ENCODE measurements at regions not wholly inside any gene's neighbourhood (a gene's known extent, or its start where the extent isn't known, plus 50 kb on each side); places are given as distances from the start of the nearest gene placed in this dataset.

DNA sequence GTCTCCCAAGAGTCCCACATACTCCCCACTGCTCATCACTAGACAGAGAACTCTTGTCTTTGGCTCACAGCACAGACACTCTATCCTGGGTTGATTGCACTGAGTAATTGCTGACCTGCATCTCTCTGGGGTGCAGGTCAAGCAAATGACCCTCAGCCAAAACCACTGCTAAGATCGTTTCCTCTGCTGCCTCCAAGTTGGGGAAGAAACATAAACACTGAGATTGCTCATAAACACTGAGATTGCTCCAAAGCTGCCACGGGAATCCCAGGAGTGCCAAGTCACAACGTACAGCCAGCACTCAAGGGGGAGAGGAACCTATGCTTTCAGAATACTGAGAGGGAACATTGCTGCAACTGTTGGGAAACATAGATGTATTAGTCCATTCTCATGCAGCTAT, 1402.1 kb upstream of the ACO1 start:
- Histone ChIP-seq H4K5ac (ENCODE audit: insufficient read length, low read depth, low read length) (no peak overlapping the region), H2BK12ac (ENCODE audit: low read depth, low read length) (no peak overlapping the region), H3K23ac (ENCODE audit: insufficient read length) (no peak overlapping the region), H3K18ac (ENCODE audit: extremely low read depth, low read length) (no peak overlapping the region), H3K4me1 (replicated peaks in 1 of 4; ENCODE audit: control insufficient read depth in 3 of 4, insufficient read depth in 4 of 4, low read length in 3 of 4) (peaks cover 0 to 3% (median 0%) of the 10 kb centered on the region in 4 experiments; a peak in 1 of 7 replicates), H4K8ac (ENCODE audit: extremely low read depth, insufficient read depth, low read length) (no peak overlapping the region), H3K9ac (replicated peaks in 1 of 4; ENCODE audit: extremely low read depth in 1 of 4, low read depth in 3 of 4, low read length in 3 of 4) (no peak overlapping the region), H4K20me1 (replicated peaks in 1 of 2; ENCODE audit: control insufficient read depth in 1 of 2, insufficient read depth in 2 of 2, low read length in 2 of 2) (no peaks in the 10 kb centered on the region), H2BK20ac (ENCODE audit: low read length) (no peak overlapping the region), H3K4me3 (ENCODE audit: extremely low read depth in 1 of 4, insufficient read depth in 2 of 4, low read depth in 3 of 4, low read length in 4 of 4) (no peak overlapping the region), H3K79me1 (ENCODE audit: low read depth, low read length) (no peaks in the 10 kb centered on the region), H3K14ac (ENCODE audit: insufficient read length) (no peak overlapping the region), H3K4ac (replicated peaks; ENCODE audit: insufficient read length, low read depth, low read length) (no peak overlapping the region), H2BK120ac (replicated peaks; ENCODE audit: low read depth, low read length) (no peak overlapping the region), H3K27me3 (replicated peaks in 1 of 4; ENCODE audit: control insufficient read depth in 3 of 4, extremely low read depth in 1 of 4, insufficient read depth in 3 of 4, low read length in 3 of 4) (no peaks in the 10 kb centered on the region), H3K23me2 (ENCODE audit: low read depth, low read length) (no peaks in the 10 kb centered on the region), H2AK5ac (ENCODE audit: low read depth, low read length) (no peak overlapping the region), H3K56ac (replicated peaks; ENCODE audit: insufficient read length, low read depth, low read length) (no peak overlapping the region), H3K79me2 (ENCODE audit: control insufficient read depth in 1 of 2, insufficient read depth in 2 of 2, low read length in 2 of 2) (no peaks in the 10 kb centered on the region), H2BK15ac (ENCODE audit: low read length) (no peak overlapping the region), H2BK5ac (ENCODE audit: low read depth, low read length) (no peak overlapping the region), H3K36me3 (ENCODE audit: control insufficient read depth in 2 of 4, insufficient read depth in 4 of 4, low read length in 3 of 4) (no peaks in the 10 kb centered on the region), H3K27ac (ENCODE audit: low read depth, low read length) (no peak overlapping the region), H4K91ac (replicated peaks; ENCODE audit: insufficient read length, low read length) (no peak overlapping the region), H3K9me3 (ENCODE audit: insufficient read depth in 2 of 2, low read depth in 1 of 2, low read length in 1 of 2) (0 out of 4 replicates have a peak, but pooled peaks cover 0 to 2% of the 10 kb centered on the region in 2 experiments), H3K4me2 (ENCODE audit: insufficient read depth in 1 of 2, low read depth in 2 of 2, low read length in 2 of 2) (no peak overlapping the region), H2AFZ (ENCODE audit: low read length) (no peak overlapping the region)
- WGBS, 2 experiments (ENCODE audit: extremely low coverage in 1 of 2, insufficient coverage in 1 of 2, insufficient read length in 1 of 2, insufficient replicate concordance in 2 of 2, low coverage in 1 of 2, low lambda C conversion rate in 2 of 2, missing lambda C conversion rate in 1 of 2), result 97% methylated on average over 3 of the region's 3 CpGs; no CpG with 5 or more reads in 1 of the 2 experiments
- POLR2A ChIA-PET (ENCODE audit: partially characterized antibody), result no interaction called here
- DNase-seq (ENCODE audit: low read depth in 1 of 2, low spot score in 2 of 2) (no peak), FAIRE-seq (no peak)
- CTCF ChIA-PET (ENCODE audit: partially characterized antibody), result no interaction called here
- TF ChIP-seq CHD1 (IDR thresholded peaks at IDR 0.05; ENCODE audit: low read depth, low read length), result no peak
- TF ChIP-seq EGR1 (IDR thresholded peaks at IDR 0.05; ENCODE audit: borderline replicate concordance, low read depth, low read length), result no peak
- no peak for TF ChIP-seq GTF2F1 (IDR thresholded peaks at IDR 0.05; ENCODE audit: borderline replicate concordance, low read depth, low read length)
- no peak for TF ChIP-seq MAX (IDR thresholded peaks at IDR 0.05)
